HepG2 (cell line): ENCODE measurements at regions not wholly inside any gene's neighbourhood (a gene's known extent, or its start where the extent isn't known, plus 50 kb on each side); places are given as distances from the start of the nearest gene placed in this dataset.

Experiments
- CEBPB ChIP-seq: IDR thresholded peaks from 2 replicates; pipeline ENCODE4 v1.6.1; 2011; ENCODE audit warnings: low read depth, low read length, improper control_type of control experiment, borderline replicate concordance
- ELF1 ChIP-seq: sonication (generic); formaldehyde crosslinking; IDR thresholded peaks from 2 replicates; pipeline ENCODE4 v1.4.0; 2020; ENCODE audit warnings: missing genetic modification reagents
- HCFC1 ChIP-seq: fragments of 150-350 bp; IDR thresholded peaks from 2 replicates; pipeline ENCODE4 v1.6.1; 2014; ENCODE audit warnings: low read depth, low read length
- JARID2 ChIP-seq: sonication (generic); formaldehyde crosslinking; IDR thresholded peaks from 2 replicates; pipeline ENCODE4 v1.8.1; 2023; ENCODE audit warnings: missing genetic modification reagents, inconsistent platforms; ENCODE audit not compliant: insufficient replicate concordance
- KDM5A ChIP-seq: fragments of 200-600 bp; sonication (generic); IDR thresholded peaks from 2 replicates; pipeline ENCODE4 v1.7.0; 2018; ENCODE audit warnings: antibody characterized with exemption, mild to moderate bottlenecking, low read length, borderline replicate concordance
- MED1 ChIP-seq: sonication (generic); formaldehyde crosslinking; IDR thresholded peaks from 2 replicates; pipeline ENCODE4 v1.4.0; 2020; ENCODE audit warnings: missing genetic modification reagents
- MIXL1 ChIP-seq: IDR thresholded peaks from 2 replicates; pipeline ENCODE4 v1.6.1; 2016
- MTERF4 ChIP-seq: sonication (generic); formaldehyde crosslinking; IDR thresholded peaks from 2 replicates; pipeline ENCODE4 v1.8.0; 2023; ENCODE audit warnings: mild to moderate bottlenecking, missing genetic modification reagents
- POGZ ChIP-seq: sonication (generic); formaldehyde crosslinking; IDR thresholded peaks from 2 replicates; pipeline ENCODE4 v1.4.0; 2020; ENCODE audit warnings: mild to moderate bottlenecking, missing genetic modification reagents
- SCMH1 ChIP-seq: sonication (generic); formaldehyde crosslinking; IDR thresholded peaks from 2 replicates; pipeline ENCODE4 v1.9.0; 2021; ENCODE audit warnings: missing genetic modification reagents, mild to moderate bottlenecking, borderline replicate concordance
- SOX5 ChIP-seq: IDR thresholded peaks from 2 replicates; pipeline ENCODE4 v1.6.1; 2016; ENCODE audit warnings: borderline replicate concordance
- TIGD3 ChIP-seq: sonication (generic); formaldehyde crosslinking; IDR thresholded peaks from 2 replicates; pipeline ENCODE4 v1.5.1; 2020; ENCODE audit warnings: mild to moderate bottlenecking, missing genetic modification reagents, borderline replicate concordance
- TOPORS ChIP-seq: sonication (generic); formaldehyde crosslinking; IDR thresholded peaks from 2 replicates; pipeline ENCODE4 v1.8.0; 2023; ENCODE audit warnings: mild to moderate bottlenecking, missing genetic modification reagents
- ZNF503 ChIP-seq: sonication (generic); formaldehyde crosslinking; IDR thresholded peaks from 2 replicates; pipeline ENCODE4 v1.4.0; 2020; ENCODE audit warnings: missing genetic modification reagents
- ZNF737 ChIP-seq: sonication (generic); formaldehyde crosslinking; IDR thresholded peaks from 2 replicates; pipeline ENCODE4 v1.5.0; 2020; ENCODE audit warnings: missing genetic modification reagents, mild to moderate bottlenecking, borderline replicate concordance

- TF ChIP-seq CEBPB (peak; percentile 93), MIXL1 (CRISPR knock-in tag) (peak; percentile 73), TOPORS (CRISPR knock-in tag) (no peak), HCFC1 (no peak), ZNF737 (CRISPR knock-in tag) (no peak), MED1 (peak; percentile 23; the same call in 1 of the 2 replicates), KDM5A (no peak), TIGD3 (CRISPR knock-in tag) (no peak), SCMH1 (CRISPR knock-in tag) (no peak), POGZ (CRISPR knock-in tag) (0 out of 2 replicates have a peak, but pooled peaks have one; percentile 36), ZNF503 (CRISPR knock-in tag) (no peak), ELF1 (CRISPR knock-in tag) (no peak), MTERF4 (CRISPR knock-in tag) (no peak), SOX5 (CRISPR knock-in tag) (peak; percentile 63; the same call in 1 of the 2 replicates), JARID2 (CRISPR knock-in tag) (no peak)
Observed at GRCh38 chr13:40221460-40222201, 444.8 kb downstream of the FOXO1 start (continued).
